Fibroblast of mammary gland (primary cell): ENCODE measurements at regions not wholly inside any gene's neighbourhood (a gene's known extent, or its start where the extent isn't known, plus 50 kb on each side); places are given as distances from the start of the nearest gene placed in this dataset.

Source experiments
- DNase-seq: peaks from one replicate; pipeline ENCODE4 v3.0.0-alpha.2; 2010; ENCODE audit warnings: low read depth
- H3K4me3 ChIP-seq: 2 replicates; pipeline ENCODE4 v1.5.1; 2011; ENCODE audit warnings: low read depth, mild to moderate bottlenecking, low read length, moderate library complexity; ENCODE audit not compliant: control insufficient read depth
- CTCF ChIP-seq: conservative IDR thresholded peaks from 2 replicates; pipeline ENCODE4 v1.5.1; 2011; ENCODE audit warnings: low read depth, low read length, inconsistent platforms; ENCODE audit not compliant: control insufficient read depth, insufficient read depth

- H3K4me3 ChIP-seq: no peak overlapping the region
- DNase-seq: peak; percentile 76
- no peak for TF ChIP-seq CTCF
Observed at GRCh38 chr2:67290451-67291290, 106.5 kb upstream of the ETAA1 start.

- TF ChIP-seq CTCF: no peak
- no peak overlapping the region for H3K4me3 ChIP-seq
- DNase-seq: no peak
Observed at GRCh38 chr2:67294218-67294617, 102.9 kb upstream of the ETAA1 start.

- no peak for DNase-seq
- no peak for TF ChIP-seq CTCF
- H3K4me3 ChIP-seq: no peak overlapping the region
Observed at GRCh38 chr2:67295406-67295805, 101.7 kb upstream of the ETAA1 start.

GRCh38 chr2:67295851-67296250, 101.3 kb upstream of the ETAA1 start:
- TF ChIP-seq CTCF: no peak
- DNase-seq: peak; percentile 10
- no peak overlapping the region for H3K4me3 ChIP-seq

- DNase-seq: no peak
- TF ChIP-seq CTCF: no peak
- H3K4me3 ChIP-seq: no peak overlapping the region
Observed at GRCh38 chr2:67304300-67304890, 92.7 kb upstream of the ETAA1 start.

GRCh38 chr2:67309281-67309680, 87.9 kb upstream of the ETAA1 start:
- peak; percentile 54 for DNase-seq
- TF ChIP-seq CTCF: no peak
- H3K4me3 ChIP-seq: no peak overlapping the region
